Spleen (tissue), 11 donors: ENCODE measurements at regions not wholly inside any gene's neighbourhood (a gene's known extent, or its start where the extent isn't known, plus 50 kb on each side); places are given as distances from the start of the nearest gene placed in this dataset.

Experiments used
- DNase-seq: peaks from one replicate; pipeline ENCODE4 v3.0.0-alpha.2; 2020
- H3K27ac ChIP-seq, 8 donors: fragments of 200-600 bp; sonication (generic) in 7 of 8; 1 replicate in 4 of 8; 2 replicates in 4 of 8; pipeline versions ENCODE4 v1.5.0 to v1.8.0; 2016 to 2021; ENCODE audit warnings: inconsistent platforms in 4 of 8, mild to moderate bottlenecking in 4 of 8, moderate library complexity in 1 of 8
- H3K27me3 ChIP-seq, 7 donors: fragments of 200-600 bp; sonication (generic) in 6 of 7; replicated peaks in 1 of 7; 1 replicate in 4 of 7; 2 replicates in 3 of 7; pipeline versions ENCODE4 v1.5.0 to v1.8.0; 2016 to 2021; ENCODE audit warnings: inconsistent platforms in 3 of 7, mild to moderate bottlenecking in 1 of 7
- H3K36me3 ChIP-seq, 6 donors: fragments of 200-600 bp; sonication (generic) in 5 of 6; 1 replicate in 4 of 6; 2 replicates in 2 of 6; pipeline versions ENCODE4 v1.5.0 to v1.8.0; 2016 to 2021; ENCODE audit warnings: inconsistent platforms in 2 of 6
- H3K4me1 ChIP-seq, 6 donors: fragments of 200-600 bp; sonication (generic) in 5 of 6; 1 replicate in 3 of 6; 2 replicates in 3 of 6; pipeline versions ENCODE4 v1.5.0 to v1.8.0; 2016 to 2021; ENCODE audit warnings: inconsistent platforms in 3 of 6
- H3K4me3 ChIP-seq, 8 donors: fragments of 200-600 bp; sonication (generic) in 7 of 8; 1 replicate in 4 of 8; 2 replicates in 4 of 8; pipeline versions ENCODE4 v1.5.0 to v1.8.0; 2016 to 2021; ENCODE audit warnings: inconsistent platforms in 4 of 8, mild to moderate bottlenecking in 4 of 8, moderate library complexity in 2 of 8
- H3K9me3 ChIP-seq, 8 donors: fragments of 200-600 bp; sonication (generic) in 7 of 8; 1 replicate in 4 of 8; 2 replicates in 4 of 8; pipeline versions ENCODE4 v1.5.0 to v1.8.0; 2016 to 2021; ENCODE audit warnings: inconsistent platforms in 4 of 8
- POLR2A ChIP-seq, 3 donors: fragments of 450-650 bp; IDR thresholded peaks; one replicate each; pipeline ENCODE4 v1.5.1; 2017; ENCODE audit warnings: antibody characterized with exemption in 3 of 3, mild to moderate bottlenecking in 1 of 3
- POLR2AphosphoS5 ChIP-seq, 3 donors: sonication (generic); formaldehyde crosslinking; IDR thresholded peaks; one replicate each; pipeline ENCODE4 v1.5.1; 2017; ENCODE audit warnings: antibody characterized with exemption in 3 of 3
- WGBS, 5 donors: extraction: QIAGEN DNeasy Blood & Tissue Kit in 3 of 5; methylation state at CpG; one replicate each; pipeline versions ENCODE4 v1.1.5 to v1.1.7; 2013 to 2018; 5-methylcytosine and 5-hydroxymethylcytosine counted together
- intact Hi-C: fragments of 100-400 bp; cut with DNase I; formaldehyde crosslinking; loops from one replicate; pipeline ENCODE4 v1.15.0; 2023; ENCODE audit warnings: low total_unique reads
- TF ChIP-seq, protein P1 (sequence below), 11 experiments: fragments of 200-600 bp in 7 of 11; fragments of 450-650 bp in 4 of 11; sonication (generic) in 4 of 11; IDR thresholded peaks in 8 of 11; conservative IDR thresholded peaks in 3 of 11; 1 replicate in 7 of 11; 2 replicates in 4 of 11; pipeline versions ENCODE4 v1.4.0 to v1.8.0; 2016 to 2021; ENCODE audit warnings: antibody characterized with exemption in 11 of 11, inconsistent platforms in 4 of 11, mild to moderate bottlenecking in 1 of 11
- donor health status: healthy with polysubstance abuse.
- donor health status: DM: no; HTN: no; CAD: no; lungs with moderate emphysema.
- donor health status: DM: no; HTN: no; CAD: no.
- donor health status: Bipolar disorder and iron deficiency.
- donor health status: healthy.
- donor health status: DM: no; HTN: no; CAD: no.
- donor health status: DM: yes; HTN: yes; CAD: no.

DNA sequence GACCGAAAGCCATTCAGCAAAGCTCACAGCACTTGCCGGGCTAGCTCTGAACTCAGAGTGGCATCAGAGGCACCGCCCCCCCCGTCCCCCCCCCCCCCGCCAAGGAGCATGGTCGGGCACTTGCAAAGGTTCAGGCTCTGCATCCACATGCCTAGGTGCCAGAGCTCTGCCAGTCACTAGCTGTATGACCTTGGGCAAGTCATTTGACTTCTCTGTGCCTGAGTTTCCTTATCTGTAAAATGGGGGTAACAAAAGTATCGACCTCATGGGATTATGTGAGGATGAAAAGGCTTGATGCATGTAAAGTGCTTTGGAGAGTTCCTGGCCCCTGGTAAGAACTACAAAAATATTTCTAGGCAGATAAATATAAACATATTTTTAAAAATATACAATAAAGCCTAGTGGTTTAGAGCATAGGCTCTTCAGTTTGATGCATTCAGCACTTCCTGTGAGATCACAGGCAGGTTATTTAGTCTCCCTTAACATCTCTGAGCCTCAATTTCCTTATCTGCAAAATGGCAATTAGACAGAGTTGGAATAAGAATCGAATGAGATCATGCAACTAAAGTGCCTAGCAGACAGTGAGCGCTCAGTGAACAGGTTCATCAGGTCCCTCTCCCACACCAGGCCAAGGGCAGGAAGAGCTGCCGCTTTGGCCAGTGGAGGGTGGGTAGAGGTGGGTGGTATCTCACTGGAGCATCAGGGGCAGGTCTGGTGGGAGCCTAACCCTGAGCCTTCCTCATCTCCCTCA, 117.2 kb downstream of the CYLD start:
- Histone ChIP-seq H3K9me3 (peaks cover 0 to 4% (median 0%) of the 10 kb centered on the region in 8 donors), H3K27me3 (peaks cover 0 to 6% (median 0%) of the 10 kb centered on the region in 7 donors), H3K4me1 (no peaks in the 10 kb centered on the region), H3K36me3 (no peaks in the 10 kb centered on the region), H3K4me3 (no peak overlapping the region), H3K27ac (no peak overlapping the region)
- DNase-seq, result no peak
- TF ChIP-seq POLR2AphosphoS5 (IDR thresholded peaks at IDR 0.05), result no peak
- intact Hi-C loops, result no loop called here
- 70 to 91% (median 85%) methylated on average over 3 to 10 of the region's 10 CpGs for WGBS, 5 donors

DNA sequence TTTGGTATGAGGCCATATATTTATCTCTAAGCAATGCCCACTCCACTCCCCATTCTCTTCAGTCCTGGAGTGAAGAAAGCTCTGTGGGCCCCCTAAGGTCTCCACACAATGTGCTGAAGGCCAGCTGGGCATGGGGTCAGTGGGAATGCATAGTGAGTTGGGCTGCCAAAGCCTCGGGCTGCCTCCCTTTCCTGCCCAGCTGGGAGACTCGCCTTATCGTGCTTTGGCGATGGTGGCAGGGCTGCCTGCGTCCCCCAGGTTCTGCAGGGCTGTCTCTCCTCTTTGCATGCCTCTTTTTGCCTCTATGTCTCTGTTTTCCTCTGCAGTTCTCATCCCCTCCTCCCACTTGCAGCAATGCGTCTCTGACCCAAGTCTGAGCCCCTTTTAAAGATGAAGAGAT, 116.5 kb downstream of the CYLD start:
- Histone ChIP-seq H3K27ac (no peak overlapping the region), H3K9me3 (peaks cover 0 to 4% (median 0%) of the 10 kb centered on the region in 8 donors), H3K4me3 (no peak overlapping the region), H3K27me3 (peaks cover 0 to 6% (median 0%) of the 10 kb centered on the region in 7 donors), H3K4me1 (no peaks in the 10 kb centered on the region), H3K36me3 (no peaks in the 10 kb centered on the region)
- DNase-seq, result no peak
- intact Hi-C loops, result no loop called here
- TF ChIP-seq POLR2A (IDR thresholded peaks at IDR 0.05) (no peak), POLR2AphosphoS5 (IDR thresholded peaks at IDR 0.05) (no peak)
- TF ChIP-seq, protein P1, sequence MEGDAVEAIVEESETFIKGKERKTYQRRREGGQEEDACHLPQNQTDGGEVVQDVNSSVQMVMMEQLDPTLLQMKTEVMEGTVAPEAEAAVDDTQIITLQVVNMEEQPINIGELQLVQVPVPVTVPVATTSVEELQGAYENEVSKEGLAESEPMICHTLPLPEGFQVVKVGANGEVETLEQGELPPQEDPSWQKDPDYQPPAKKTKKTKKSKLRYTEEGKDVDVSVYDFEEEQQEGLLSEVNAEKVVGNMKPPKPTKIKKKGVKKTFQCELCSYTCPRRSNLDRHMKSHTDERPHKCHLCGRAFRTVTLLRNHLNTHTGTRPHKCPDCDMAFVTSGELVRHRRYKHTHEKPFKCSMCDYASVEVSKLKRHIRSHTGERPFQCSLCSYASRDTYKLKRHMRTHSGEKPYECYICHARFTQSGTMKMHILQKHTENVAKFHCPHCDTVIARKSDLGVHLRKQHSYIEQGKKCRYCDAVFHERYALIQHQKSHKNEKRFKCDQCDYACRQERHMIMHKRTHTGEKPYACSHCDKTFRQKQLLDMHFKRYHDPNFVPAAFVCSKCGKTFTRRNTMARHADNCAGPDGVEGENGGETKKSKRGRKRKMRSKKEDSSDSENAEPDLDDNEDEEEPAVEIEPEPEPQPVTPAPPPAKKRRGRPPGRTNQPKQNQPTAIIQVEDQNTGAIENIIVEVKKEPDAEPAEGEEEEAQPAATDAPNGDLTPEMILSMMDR (IDR thresholded peaks at IDR 0.05 in 8 of 11, conservative IDR thresholded peaks at IDR 0.05 in 3 of 11), result no peak
- 80 to 94% (median 87%) methylated on average over 6 of the region's 6 CpGs for WGBS, 5 donors

- 78 to 95% (median 87%) methylated on average over 5 of the region's 5 CpGs for WGBS, 5 donors
- Histone ChIP-seq H3K4me1 (no peaks in the 10 kb centered on the region), H3K4me3 (no peak overlapping the region), H3K36me3 (no peaks in the 10 kb centered on the region), H3K27me3 (peaks cover 0 to 6% (median 0%) of the 10 kb centered on the region in 7 donors), H3K27ac (no peak overlapping the region), H3K9me3 (peaks cover 0 to 4% (median 0%) of the 10 kb centered on the region in 8 donors)
- intact Hi-C loops, result no loop called here
- no peak for DNase-seq
- TF ChIP-seq POLR2A (IDR thresholded peaks at IDR 0.05) (no peak), POLR2AphosphoS5 (IDR thresholded peaks at IDR 0.05) (no peak)
- TF ChIP-seq, protein P1 (IDR thresholded peaks at IDR 0.05 in 8 of 11, conservative IDR thresholded peaks at IDR 0.05 in 3 of 11), result no peak
Observed at GRCh38 chr16:50857881-50858280, 116.0 kb downstream of the CYLD start.

- no peak overlapping the region for H3K27ac ChIP-seq
- H3K27me3 ChIP-seq, result peaks cover 0 to 6% (median 0%) of the 10 kb centered on the region in 7 donors
- H3K9me3 ChIP-seq, result peaks cover 0 to 4% (median 0%) of the 10 kb centered on the region in 8 donors
- H3K4me1 ChIP-seq, result no peaks in the 10 kb centered on the region
- intact Hi-C loops, result no loop called here
- no peak for DNase-seq
- TF ChIP-seq POLR2A (IDR thresholded peaks at IDR 0.05), result no peak
- no peak for TF ChIP-seq POLR2AphosphoS5 (IDR thresholded peaks at IDR 0.05)
- TF ChIP-seq, protein P1 (IDR thresholded peaks at IDR 0.05 in 8 of 11, conservative IDR thresholded peaks at IDR 0.05 in 3 of 11), result no peak
- no peak overlapping the region for H3K4me3 ChIP-seq
- H3K36me3 ChIP-seq, result no peaks in the 10 kb centered on the region
- 44 to 77% (median 67%) methylated on average over 2 of the region's 2 CpGs for WGBS, 5 donors
Observed at GRCh38 chr16:50856991-50857390, 115.1 kb downstream of the CYLD start.
